Stimulated activated CD4-positive, alpha-beta T cell treated with anti-CD3 and anti-CD28 coated beads, Interleukin-15, amount 100 ng/mL, for 24 hours (primary cell): ENCODE measurements at regions not wholly inside any gene's neighbourhood (a gene's known extent, or its start where the extent isn't known, plus 50 kb on each side); places are given as distances from the start of the nearest gene placed in this dataset.

Experiments used
- DNase-seq: peaks from one replicate; pipeline ENCODE4 v3.0.0-alpha.2; 2020

DNA sequence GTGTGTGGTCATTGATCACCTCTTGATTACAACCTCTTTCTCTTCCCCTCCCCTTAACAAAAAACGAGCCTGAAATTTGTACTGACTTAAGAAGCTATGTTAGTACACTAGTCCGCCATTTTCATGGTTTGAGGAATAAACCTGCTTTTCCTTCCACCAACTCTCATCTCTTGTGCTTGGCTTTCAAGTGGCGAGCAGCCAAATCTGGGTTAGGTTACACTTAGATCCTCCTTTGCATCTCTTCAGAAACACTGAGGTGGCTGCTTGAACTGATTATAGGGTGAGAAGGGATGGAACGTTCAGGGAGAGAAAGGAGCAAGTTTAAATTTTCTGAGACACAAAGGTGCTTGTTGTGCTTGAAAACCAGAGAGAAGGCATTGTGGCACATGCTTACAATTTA is 2171.4 kb downstream of the LRRC4C start:
- DNase-seq = no peak

DNA sequence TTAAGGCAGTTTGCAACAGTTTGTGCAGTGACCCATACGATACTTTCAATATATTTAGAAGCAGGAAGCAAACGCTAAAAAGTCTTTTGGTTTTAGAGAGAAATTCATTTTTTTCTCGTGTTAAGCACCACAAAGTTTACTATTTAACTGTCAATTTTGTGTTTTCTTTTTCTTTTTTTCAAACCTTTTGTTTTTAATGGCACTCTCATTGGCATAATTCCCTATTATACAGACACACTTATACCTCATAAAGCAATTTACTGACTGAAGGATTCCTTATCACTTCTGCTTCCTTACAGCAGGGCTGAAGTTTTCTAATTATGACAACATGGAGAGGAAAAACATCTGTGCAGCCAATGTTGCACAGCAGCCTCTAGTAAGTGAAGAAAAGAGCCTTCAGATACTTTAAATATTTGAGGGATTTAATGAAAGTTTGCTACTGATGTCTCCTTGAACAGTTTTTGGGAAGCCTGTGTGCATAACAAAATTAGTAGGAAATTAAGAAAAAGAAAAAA is 2191.2 kb downstream of the LRRC4C start:
- no peak for DNase-seq

DNA sequence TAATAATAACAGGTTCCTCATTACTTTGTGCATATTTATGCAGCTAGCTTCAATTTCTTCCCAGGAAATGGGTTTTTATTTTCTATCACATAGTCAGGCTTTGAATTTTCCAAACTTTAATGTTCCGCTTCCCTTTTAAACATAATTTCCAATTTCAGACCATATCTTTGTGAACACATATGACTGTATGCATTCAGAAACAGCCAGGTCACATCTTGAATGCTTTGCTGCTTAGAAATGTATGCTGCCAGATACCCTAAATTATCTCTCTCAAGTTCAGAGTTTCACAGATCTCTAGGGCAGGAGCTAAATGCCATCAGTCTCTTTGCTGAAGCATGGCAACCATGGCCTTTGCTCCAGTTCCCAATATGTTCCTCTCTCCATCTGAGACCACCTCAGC is 2203.8 kb downstream of the LRRC4C start:
- DNase-seq = no peak

DNA sequence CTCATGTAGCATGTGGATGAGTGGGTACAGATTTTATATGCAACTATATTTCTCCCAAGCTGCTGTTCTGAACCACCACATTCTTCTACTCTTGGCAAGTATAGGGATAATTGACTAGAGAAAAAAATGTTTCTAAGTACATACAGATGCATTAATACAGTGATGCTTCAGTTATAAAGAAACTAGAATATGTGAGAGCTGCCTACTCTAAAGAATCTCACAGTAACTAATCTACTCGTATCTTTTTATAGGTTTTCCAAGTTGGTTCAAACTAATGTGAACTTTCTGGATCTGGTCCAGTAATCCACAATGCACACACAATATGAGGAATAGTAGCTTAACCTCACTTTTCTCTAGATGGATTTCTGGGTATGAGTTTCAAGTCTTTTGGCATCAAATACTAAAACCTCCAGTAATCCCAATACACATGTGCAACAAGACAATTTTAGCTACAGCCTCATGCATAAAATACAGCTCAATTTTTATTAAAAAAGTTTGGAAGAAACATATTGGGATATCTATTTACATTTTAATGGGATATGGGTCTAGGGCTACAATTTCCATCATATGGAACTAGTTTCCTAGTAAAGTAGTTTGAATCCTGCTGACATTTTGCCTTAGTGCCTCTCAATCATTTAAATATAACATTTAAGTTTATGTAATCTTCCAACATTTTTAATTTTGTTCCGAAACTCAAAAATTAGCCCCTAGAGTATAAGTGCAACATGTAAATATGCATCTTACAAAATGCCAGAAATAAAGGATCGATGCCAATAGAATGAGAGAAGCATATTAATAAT is 2209.7 kb downstream of the LRRC4C start:
- DNase-seq = no peak

DNA sequence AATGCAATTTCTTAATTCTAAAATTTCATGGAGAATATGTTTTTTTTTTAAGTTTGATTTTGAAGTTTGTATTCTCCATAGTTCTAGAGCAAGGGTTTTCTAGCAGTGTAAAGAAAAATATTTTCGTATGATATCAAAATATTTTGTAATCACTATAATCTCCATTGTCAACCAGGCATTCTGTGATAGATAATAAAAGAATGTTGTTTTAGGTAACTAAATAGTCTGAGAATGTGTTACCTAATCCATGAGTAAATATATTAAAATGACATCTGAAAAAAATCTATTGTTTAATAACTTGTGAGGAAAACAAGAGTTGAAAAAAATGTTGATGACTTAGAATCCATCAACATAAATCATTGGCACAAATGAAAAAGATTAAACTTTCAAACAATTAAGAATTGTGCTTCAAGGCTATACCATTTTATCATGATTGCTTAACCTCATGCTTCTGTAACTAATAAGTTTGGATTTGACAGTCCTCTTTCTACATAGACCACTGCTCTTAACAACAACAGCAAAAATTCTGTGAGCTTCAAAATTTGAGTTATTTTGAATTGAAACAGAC is 2211.8 kb downstream of the LRRC4C start:
- DNase-seq = no peak

DNA sequence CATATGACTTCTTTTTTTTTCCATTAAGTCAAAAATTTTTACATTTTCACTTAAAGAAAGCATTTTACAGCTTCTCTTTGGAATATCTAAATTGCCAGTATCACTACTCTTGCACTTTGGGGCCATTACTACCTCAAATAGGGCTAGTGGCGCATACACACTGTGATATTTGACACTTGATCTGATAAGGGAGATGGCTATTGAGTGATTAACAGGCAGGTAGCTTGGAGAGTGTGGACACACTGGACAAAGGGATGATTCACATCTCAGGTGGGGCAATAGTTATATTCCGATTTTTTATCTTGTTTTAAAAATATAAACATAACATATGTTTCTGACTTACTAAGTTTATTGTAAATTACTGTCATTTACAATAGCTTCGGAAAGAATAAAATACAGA is 2219.9 kb downstream of the LRRC4C start:
- no peak for DNase-seq

DNA sequence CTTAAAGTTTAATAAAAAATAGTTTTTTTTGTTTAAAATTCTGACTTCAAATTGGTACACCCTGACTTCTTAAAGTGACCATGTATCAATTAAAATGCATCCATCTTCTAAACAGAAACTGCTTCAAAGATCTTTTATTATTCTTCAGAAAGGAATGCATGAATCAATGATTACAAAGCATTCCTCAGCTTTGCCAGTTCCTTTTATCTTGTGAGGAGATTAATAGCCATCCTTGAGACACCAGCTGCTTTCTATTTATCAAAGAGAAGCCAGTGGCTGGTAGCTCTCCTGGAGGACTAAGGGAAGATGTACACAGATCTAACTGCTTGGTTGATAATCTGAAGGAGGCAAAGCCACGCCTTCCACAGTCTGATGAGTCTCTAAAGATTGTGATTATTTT is 2222.5 kb downstream of the LRRC4C start:
- DNase-seq = no peak

DNA sequence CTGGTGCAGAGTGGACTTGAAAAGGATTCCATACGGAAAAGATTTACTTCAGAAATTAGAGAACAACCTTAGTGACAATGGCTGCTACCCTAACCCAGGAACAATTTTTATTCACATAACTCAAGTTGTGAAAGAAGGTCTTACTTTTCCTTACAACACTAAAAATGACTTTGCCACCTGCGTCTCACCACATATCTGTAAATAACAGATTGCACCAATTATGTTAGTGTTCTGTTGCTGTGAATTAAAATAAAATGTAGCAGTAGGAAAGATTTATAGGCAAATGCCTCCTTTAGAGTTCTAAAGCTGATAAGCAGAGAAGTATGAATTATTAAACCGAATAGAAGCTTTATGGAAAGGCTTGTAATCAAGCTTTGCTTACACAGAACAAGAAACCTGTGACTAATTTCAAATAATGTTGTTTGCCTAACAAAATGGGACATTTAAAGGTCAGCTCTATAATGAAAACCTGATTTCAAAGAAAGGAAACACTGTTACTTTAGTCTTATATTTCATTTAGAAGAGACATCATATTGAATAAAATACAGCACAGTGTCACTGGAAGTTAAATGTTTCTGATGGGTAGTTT is 2237.8 kb downstream of the LRRC4C start:
- no peak for DNase-seq

DNA sequence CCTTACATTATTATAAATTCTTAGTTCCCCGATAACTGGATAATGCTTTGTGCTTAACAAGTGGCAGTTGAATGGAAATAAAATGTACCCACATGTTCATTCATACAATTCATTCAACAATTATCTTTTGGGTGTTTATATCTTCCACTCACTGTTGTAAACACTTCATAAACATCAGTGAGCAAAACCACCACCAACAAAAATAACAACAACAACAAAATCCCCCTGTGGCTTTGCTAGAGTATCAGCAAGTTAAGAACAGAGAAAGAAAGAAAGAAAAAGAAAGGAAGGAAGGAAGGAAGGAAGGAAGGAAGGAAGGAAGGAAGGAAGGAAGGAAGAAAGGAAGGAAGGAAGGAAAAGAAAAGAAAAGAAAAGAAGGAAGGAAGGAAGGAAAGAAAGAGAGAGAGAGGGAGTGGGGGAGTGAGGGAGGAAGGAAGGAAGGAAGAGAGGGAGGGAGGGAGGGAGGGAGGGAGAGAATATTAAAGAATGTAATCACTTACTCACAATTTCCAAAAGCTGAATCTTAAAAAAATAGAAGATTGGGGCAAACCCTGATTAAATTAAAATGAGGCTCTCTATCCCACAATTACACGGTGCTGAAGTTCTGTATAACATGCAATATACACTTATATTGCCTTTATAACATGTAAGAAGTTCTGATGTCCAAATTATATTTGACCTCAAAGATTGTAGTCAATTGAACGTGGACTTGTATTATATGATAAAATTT is 2238.8 kb downstream of the LRRC4C start:
- DNase-seq = no peak

DNA sequence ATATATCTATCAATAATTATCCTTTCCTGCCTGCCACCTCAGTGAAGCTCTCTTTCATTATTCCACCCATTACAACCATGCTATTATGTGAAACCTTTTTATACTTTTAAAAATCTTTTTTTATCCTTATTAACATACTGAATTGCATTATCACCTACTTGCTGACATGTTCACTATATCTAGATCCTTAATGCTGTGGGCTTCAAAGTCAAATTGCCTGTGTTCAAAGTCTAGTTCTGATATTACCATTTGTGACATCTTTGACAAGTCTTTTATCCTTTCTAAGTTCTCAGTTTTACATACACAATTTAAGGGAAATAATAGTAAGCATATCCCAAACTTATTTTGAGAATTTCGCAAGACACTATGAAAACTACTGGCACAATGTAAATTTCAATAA is 2239.4 kb downstream of the LRRC4C start:
- no peak for DNase-seq

DNA sequence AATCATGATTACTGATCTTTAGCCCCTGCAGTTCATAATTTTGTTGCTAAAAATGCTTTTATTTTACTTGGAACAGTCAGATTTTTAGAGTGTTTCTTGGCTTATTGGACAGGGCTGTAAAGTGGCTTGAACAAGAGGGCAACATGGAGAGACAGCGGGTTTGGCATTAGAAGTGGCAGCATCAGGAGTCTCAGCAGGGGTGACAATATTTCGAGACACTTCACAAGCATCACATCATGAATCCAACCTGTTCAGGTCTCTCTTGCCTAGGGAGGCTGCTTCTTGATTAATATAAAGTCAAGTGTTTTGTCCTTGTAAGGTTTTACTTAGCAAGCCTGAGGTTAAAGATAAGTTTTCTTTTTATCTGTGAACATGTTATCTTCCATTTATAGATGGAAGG is 2249.5 kb downstream of the LRRC4C start:
- no peak for DNase-seq

DNA sequence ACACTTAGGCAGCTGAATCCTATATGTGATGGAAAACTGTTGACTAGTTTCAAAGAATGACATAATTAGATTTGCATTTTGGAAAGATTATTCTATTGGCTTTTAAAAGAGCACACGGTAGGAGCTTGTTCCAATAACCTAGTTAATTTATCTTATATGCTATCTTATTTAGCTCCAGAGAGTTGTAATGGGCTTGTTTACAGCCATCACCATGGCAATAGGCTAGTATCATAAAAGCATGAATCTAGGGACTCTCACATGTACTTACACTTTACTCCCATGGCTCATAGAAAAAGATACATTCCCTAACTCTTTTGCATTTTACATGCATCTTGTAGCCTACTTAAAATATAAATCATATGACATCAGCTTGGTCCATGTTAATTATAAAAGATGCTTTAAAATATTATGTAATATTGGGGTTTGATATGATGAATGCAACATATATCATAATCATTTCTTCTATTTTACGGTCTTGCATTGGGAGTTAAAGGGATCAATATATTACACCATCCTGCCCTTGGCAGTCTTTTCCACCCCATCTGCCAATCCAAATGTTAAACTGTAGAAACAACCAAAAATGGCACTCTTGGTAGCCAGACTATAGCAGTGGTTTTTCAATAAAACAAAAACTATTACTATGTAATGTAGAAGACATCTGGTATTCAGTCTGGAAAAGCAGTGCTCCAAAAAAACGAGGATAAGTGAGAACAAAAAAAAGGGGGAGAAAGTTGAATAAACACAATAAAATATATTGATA is 2254.0 kb downstream of the LRRC4C start:
- no peak for DNase-seq

DNA sequence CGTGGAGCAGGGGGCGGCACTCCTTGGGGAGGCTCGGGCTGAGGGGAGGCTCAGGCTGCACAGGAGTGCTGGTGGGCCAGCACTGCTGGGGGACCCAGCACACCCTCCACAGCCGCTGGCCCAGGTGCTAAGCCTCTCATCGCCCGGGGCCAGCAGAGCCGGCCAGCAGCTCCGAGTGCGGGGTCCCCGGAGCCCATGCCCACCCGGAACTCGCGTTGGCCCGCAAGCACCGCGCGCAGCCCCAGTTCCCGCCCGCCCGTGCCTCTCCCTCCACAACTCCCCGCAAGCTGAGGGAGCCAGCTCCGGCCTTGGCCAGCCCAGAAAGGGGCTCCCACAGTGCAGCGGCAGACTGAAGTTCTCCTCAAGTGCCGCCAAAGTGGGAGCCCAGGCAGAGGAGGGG is 2266.8 kb downstream of the LRRC4C start:
- DNase-seq = no peak

DNA sequence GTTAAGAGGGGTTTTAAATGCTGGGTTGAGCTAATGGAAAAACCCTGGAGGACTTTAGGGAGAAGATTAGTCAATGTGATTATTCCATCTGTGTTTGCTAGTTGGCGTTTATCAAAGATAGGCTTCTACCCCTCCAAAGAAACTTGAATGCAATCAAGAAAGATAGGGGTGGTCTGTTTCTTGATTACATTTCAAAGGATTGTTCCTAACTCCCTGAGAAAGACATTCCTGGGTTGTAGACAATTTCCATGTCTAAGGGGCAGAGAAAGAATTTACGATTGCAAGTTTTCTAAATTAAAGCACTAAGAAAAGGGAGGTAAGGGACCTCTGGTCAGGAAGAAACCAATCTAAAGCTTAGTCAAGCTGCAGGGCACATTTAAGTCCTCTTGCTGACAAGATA is 2268.7 kb downstream of the LRRC4C start:
- DNase-seq = no peak

DNA sequence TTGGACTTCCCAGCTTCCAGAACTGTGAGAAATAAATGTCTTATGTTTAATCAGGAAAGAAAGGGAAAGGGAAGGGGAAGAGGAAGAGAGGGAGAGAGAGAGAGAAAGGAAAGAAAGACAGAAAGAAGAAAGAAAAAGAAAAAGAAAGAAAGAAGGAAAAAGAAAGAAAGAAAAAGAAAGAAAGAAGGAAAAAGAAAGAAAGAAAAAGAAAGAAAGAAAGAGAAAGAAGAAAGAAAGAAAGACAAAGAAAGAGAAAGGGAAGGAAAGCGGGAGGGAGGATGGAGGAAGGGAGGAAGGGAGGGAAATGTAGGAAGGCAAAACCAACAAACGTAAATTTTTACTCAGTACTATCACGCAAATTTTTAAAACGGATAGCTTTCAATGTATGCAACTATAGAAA is 2281.8 kb downstream of the LRRC4C start:
- no peak for DNase-seq

DNA sequence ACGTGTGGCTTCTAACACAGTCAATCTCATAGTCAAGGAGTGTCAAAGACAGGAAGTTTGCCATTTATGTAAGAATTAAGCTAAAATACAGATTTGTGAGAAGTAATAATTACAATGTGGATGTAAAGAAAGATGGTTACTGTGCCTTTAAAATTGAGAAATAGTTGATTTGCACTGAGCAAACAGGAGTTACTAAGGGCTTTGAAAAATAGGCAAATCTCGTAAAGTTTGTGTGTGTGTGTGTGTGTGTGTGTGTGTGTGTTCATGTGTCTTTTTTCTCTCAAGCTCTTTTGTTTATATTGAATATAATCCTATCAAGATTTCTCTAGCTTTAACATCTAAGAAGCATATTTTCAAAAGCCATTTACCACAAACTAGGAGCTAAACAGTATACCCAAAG is 2284.5 kb downstream of the LRRC4C start:
- DNase-seq = no peak

DNA sequence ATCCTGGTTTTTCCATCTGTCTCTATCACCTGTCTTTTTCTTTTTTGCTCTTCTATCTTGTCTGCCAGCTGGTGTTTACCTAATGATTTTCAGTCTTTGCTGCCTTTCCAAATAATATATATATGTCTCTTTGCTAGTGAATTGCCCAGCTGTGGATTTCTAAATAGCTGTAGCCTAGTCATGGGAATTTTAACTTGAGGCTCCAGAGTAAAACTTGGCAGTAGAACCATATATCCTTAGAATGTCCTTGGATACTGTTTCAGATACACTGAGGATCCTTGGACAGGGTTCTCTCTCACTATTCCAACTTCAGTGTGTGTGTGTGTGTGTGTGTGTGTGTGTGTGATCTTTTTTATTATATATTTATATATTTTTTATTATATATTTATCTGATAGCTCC is 2285.3 kb downstream of the LRRC4C start:
- no peak for DNase-seq

DNA sequence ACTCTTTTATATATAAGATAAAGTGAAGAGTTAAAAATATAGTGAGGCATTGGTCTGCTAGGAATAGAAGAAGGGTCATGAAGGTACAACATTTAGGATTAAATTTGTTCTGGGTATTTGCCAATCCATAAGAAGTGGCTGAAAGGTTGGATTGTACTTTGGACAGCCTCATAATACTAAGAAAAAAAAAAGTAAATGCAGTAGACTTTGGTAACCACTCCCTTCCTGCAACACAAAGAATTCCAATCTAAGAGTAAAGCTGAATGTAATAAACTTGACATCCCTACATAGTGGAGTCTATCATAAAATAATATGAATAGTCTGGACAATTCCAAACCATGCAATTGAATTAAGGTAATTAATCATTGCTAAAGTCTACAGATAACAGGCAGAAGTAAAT is 2294.4 kb downstream of the LRRC4C start:
- DNase-seq = no peak

DNA sequence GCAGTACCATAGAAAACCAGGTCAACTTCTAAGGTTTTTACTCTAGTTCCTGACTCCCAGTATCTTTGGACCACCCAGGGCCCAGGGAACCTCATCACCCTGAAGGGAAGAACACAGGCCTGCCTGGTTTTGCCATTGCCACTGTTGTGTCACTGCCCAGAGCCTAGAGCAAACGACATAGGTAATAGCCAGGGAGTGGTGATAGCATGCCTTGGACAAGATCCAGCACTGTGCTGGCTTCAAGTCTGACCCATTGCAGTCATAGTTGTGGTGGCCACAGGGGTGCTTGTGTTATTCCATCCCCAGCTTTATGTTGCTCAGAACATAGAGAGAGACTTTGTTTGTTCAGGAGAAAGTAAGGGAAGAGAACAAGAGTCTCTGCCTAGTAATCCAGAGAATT is 2310.2 kb downstream of the LRRC4C start:
- DNase-seq = no peak

DNA sequence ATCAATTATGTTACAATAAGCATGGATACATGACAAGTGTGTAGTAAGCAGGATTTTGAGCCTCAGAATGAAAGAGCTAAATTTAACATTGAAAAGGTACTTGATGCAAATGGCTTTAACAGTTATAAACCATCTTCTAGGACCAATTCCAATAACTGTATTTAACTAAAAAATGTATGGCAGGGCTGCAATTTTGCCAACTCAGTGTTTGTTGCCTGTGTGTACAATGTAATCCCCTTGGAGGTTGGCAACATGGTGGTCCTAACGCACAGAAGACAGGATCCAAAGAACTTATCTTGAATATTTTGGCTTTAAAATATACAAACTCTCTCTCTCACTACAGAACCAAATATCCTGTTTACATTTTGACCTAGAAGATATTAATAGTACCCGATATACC is 2314.1 kb downstream of the LRRC4C start:
- no peak for DNase-seq

DNA sequence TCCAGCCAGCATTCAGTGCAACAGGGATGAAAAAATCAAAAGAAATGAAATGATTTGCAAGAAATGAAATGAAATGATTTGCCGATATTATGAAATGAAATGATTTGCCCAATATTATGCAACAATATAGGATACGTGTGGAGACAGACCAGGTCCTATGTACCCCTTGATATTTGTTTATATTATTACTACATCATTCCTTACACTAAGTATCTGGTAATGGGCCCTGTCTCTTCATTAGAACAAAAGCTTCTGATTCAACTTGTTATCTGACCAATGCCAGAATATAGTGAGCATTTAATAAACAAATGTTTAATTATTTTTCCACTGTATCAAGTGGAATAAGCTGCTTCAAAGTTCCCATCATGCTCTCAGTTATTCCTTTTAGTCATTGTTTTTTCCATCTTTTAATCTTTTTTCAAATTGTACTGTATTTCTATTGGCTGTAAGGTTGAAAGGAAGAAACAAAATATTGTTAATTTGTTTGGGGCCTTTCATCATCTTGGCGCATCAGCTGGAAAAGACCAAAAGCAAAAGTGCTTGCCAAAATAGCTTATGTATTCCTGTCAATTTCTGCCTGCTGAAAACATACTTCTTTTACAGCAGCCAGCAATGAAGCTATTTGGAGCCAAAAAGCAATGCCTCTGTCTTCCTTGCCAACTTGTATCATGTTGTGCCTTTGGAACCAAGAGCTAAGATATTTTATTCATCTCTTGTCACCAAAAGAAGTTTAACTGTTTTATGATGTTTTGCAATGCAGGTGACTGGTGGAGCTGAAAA is 2314.9 kb downstream of the LRRC4C start:
- DNase-seq = no peak

DNA sequence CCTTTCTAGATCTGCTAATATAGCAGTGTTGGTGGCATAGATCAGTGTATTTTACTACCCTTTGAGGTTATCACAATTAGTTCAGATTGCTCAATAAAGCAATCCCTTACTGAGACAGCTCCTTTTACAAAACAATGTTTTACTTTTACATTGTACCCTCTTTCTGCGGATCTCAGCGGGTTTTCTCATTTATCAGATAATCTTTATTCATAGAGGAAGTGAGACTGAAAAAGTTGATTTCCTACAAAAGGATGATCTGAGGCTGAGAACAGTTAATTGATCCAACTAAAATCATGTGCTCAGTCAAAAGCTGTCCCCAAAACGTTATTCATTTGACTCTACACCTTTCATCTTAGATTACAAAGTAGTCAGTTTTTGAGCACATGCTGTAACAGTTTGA is 2319.9 kb downstream of the LRRC4C start:
- no peak for DNase-seq
